Activated CD8-positive, alpha-beta T cell treated with anti-CD3 and anti-CD28 coated beads for 36 hours (primary cell): ENCODE measurements at regions not wholly inside any gene's neighbourhood (a gene's known extent, or its start where the extent isn't known, plus 50 kb on each side); places are given as distances from the start of the nearest gene placed in this dataset.

ENCODE experiments used
- ATAC-seq: fragments of 200-7000 bp; cut with Tn5 transposase; one replicate; pipeline ENCODE4 v1.10.0; 2021; ENCODE audit warnings: mild to moderate bottlenecking, moderate library complexity
- CTCF ChIA-PET: fragments of 350-600 bp; sonication (Branson Sonifier 250); formaldehyde crosslinking; loops from one replicate; lab custom pipeline; 2021; ENCODE audit warnings: antibody characterized with exemption; lab: Charles Lee
- POLR2A ChIA-PET: fragments of 350-600 bp; sonication (Branson Sonifier 250); formaldehyde crosslinking; loops from one replicate; lab custom pipeline; 2021; ENCODE audit warnings: antibody characterized with exemption; lab: Charles Lee
- DNase-seq: peaks from one replicate; pipeline ENCODE4 v3.0.0-alpha.2; 2020
- H3K27ac Mint-ChIP-seq: one replicate; pipeline ENCODE4 v1.8.0; 2021; ENCODE audit warnings: mild to moderate bottlenecking, mixed read lengths
- H3K27me3 Mint-ChIP-seq: one replicate; pipeline ENCODE4 v1.8.0; 2021; ENCODE audit warnings: mixed read lengths
- H3K36me3 Mint-ChIP-seq: one replicate; pipeline ENCODE4 v1.8.0; 2021; ENCODE audit warnings: low read depth, mixed read lengths
- H3K4me1 Mint-ChIP-seq: one replicate; pipeline ENCODE4 v1.8.0; 2021; ENCODE audit warnings: low read depth, mixed read lengths
- H3K4me3 Mint-ChIP-seq: one replicate; pipeline ENCODE4 v1.8.0; 2021; ENCODE audit warnings: mild to moderate bottlenecking, moderate library complexity, mixed read lengths
- H3K9me3 Mint-ChIP-seq: one replicate; pipeline ENCODE4 v1.8.0; 2021; ENCODE audit warnings: mixed read lengths
- CTCF ChIP-seq: fragments of 200-600 bp; IDR thresholded peaks from one replicate; pipeline ENCODE4 v1.8.0; 2022; ENCODE audit warnings: antibody characterized with exemption, mild to moderate bottlenecking
- intact Hi-C: fragments of 100-400 bp; cut with micrococcal nuclease; formaldehyde crosslinking; loops from one replicate; pipeline ENCODE4 v1.10.0; 2022

DNA sequence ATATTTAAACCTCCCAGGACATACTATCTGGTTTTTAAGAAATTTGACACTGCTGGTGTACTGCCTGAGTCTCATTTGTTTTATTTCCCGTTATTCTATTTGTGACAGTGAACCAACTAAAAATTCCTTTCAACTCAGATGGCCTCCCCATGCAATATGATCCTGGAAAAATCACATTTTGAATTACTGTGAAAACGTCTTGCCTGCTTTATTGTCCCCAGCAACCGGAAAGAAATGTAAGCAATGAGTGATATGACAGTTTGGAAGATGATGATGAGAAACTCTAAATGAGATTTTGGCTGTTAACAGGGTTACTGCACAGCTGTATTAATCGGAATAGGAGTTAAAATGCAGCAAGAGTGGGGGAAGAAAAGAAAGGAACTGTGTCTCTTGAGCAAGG lies 590.7 kb upstream of the CDH5 start:
- ChIA-PET CTCF (no interaction called here), POLR2A (no interaction called here)
- no peak for ATAC-seq
- intact Hi-C loops = no loop called here
- no peak for DNase-seq
- no peak for TF ChIP-seq CTCF
- peaks cover 4% of the 10 kb centered on the region for H3K9me3 Mint-ChIP-seq
- no peak overlapping the region for H3K4me3 Mint-ChIP-seq
- no peaks in the 10 kb centered on the region for H3K4me1 Mint-ChIP-seq
- no peaks in the 10 kb centered on the region for H3K27me3 Mint-ChIP-seq
- no peaks in the 10 kb centered on the region for H3K36me3 Mint-ChIP-seq
- no peak overlapping the region for H3K27ac Mint-ChIP-seq

GRCh38 chr16:65774350-65774749 lies 592.1 kb upstream of the CDH5 start:
- ChIA-PET POLR2A (no interaction called here), CTCF (no interaction called here)
- DNase-seq (no peak), ATAC-seq (no peak)
- TF ChIP-seq CTCF = no peak
- no peaks in the 10 kb centered on the region for H3K4me1 Mint-ChIP-seq
- H3K9me3 Mint-ChIP-seq = peaks cover 4% of the 10 kb centered on the region
- H3K4me3 Mint-ChIP-seq = no peak overlapping the region
- intact Hi-C loops = no loop called here
- no peaks in the 10 kb centered on the region for H3K27me3 Mint-ChIP-seq
- H3K27ac Mint-ChIP-seq = no peak overlapping the region
- H3K36me3 Mint-ChIP-seq = no peaks in the 10 kb centered on the region

DNA sequence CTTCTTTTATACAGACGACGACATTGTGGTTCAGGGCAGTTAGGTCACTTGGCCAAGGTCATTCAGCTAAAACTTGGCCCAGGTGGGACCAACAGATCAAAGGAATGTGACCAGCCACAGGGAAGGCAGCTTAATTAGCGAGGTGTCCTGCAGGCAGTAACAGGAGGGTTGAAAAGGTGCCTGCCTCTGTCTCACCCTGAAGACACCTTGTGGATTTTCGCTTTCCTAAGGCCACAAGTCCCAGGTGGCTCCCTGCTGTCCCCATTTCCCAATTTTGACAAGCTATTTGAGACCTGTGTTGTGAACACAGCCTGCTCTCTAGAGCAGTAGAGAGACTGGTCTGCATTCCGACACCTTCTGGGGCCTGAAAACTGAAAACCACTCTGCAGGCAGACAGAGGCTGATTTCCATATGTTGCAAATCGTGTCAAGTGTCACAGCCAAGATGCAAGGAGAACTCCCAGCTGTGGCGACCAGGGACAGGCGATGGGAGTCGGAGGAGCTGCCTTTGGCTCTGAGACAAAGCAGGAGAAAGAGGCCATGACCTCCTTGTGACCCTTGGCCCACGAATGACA lies 593.1 kb upstream of the CDH5 start:
- no peak for TF ChIP-seq CTCF
- no peaks in the 10 kb centered on the region for H3K4me1 Mint-ChIP-seq
- ATAC-seq (no peak), DNase-seq (no peak)
- POLR2A ChIA-PET = no interaction called here
- no peak overlapping the region for H3K4me3 Mint-ChIP-seq
- H3K27ac Mint-ChIP-seq = no peak overlapping the region
- CTCF ChIA-PET = no interaction called here
- no peaks in the 10 kb centered on the region for H3K27me3 Mint-ChIP-seq
- intact Hi-C loops = no loop called here
- H3K9me3 Mint-ChIP-seq = peaks cover 6% of the 10 kb centered on the region
- H3K36me3 Mint-ChIP-seq = no peaks in the 10 kb centered on the region

DNA sequence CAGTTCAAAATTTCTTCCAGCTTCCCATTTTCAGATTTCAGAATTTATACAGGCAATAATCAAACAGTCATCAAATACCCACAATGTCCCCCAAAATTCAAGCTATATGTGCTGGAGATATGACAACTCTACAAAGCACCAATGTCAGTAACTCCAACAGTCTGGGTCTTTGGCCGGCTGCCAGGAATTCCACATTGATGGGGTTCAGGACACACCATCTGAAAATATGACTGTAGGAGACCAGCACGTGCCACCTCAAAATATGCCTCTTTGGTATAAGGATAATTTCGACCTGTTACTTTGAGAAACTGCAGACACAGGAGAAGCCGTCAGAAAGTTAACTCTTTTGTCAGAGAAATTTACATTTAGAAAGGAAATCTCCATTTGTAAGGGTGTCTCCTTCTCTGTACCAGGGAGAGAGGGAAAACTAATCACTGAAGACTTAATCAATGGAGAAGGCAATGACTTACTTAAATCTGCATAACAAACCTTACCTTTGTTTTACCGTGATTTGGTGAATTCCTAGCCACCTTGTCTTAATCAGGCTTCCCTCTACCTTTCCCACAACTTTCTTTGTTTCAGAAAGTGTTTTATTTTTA lies 594.3 kb upstream of the CDH5 start:
- DNase-seq (no peak), ATAC-seq (no peak)
- H3K4me1 Mint-ChIP-seq = no peaks in the 10 kb centered on the region
- H3K4me3 Mint-ChIP-seq = no peak overlapping the region
- H3K27me3 Mint-ChIP-seq = no peaks in the 10 kb centered on the region
- H3K9me3 Mint-ChIP-seq = peaks cover 5% of the 10 kb centered on the region
- intact Hi-C loops = no loop called here
- H3K36me3 Mint-ChIP-seq = no peaks in the 10 kb centered on the region
- TF ChIP-seq CTCF = no peak
- no peak overlapping the region for H3K27ac Mint-ChIP-seq
- POLR2A ChIA-PET = no interaction called here
- CTCF ChIA-PET = no interaction called here

DNA sequence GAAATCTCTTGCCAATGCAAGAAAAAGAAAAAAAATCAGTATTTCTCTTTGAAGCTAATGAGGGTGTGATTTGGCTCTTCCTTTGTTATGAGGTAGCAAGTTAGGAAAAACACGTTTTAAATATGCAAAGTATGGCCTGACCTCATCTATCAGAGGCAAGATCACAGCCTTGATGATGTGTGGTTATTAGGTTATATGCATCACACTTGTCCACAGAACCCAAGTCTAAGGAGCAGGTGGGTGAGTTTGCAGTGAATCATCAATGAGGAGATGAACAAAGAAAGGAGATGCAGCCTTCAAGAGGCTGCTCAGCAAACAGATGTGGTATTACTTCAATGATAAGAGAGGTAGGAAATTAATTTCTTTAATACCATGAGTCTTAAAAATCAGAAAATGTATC lies 594.8 kb upstream of the CDH5 start:
- ChIA-PET POLR2A (no interaction called here), CTCF (no interaction called here)
- H3K27ac Mint-ChIP-seq = no peak overlapping the region
- no peaks in the 10 kb centered on the region for H3K27me3 Mint-ChIP-seq
- ATAC-seq = no peak
- no peaks in the 10 kb centered on the region for H3K36me3 Mint-ChIP-seq
- no peaks in the 10 kb centered on the region for H3K4me1 Mint-ChIP-seq
- intact Hi-C loops = no loop called here
- no peak for TF ChIP-seq CTCF
- no peak overlapping the region for H3K4me3 Mint-ChIP-seq
- H3K9me3 Mint-ChIP-seq = peaks cover 2% of the 10 kb centered on the region
- DNase-seq = no peak
